ENCODE measurements at regions not wholly inside any gene's neighbourhood (a gene's known extent, or its start where the extent isn't known, plus 50 kb on each side); places are given as distances from the start of the nearest gene placed in this dataset.

DNA sequence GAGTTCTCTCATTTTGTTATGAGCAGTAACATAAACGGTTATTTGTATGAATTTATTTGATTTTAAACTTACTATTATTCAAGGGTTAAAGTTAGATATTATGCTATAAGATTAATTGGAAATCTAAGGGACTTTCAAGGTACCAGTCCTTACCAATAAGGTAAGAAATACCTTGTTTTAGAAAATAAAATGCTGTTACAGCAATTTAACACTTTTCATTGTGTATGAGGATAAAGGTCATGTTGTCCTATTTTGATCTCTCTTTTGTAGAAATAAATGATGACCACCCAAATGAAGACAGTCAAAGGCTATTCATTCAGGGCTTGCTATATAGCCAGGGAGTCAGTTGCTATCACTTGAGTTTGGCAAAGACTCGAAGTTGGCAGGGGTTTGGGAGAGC is 1185.9 kb upstream of the GOT2 start:
- Histone ChIP-seq H3K79me2 (ENCODE audit: control insufficient read depth, insufficient read depth, low read length) (no peaks in the 10 kb centered on the region), H3K4me3 (no peak overlapping the region), H4K20me1 (ENCODE audit: control insufficient read depth, insufficient read depth) (no peaks in the 10 kb centered on the region), H2AFZ (ENCODE audit: control insufficient read depth, low read depth, low read length) (no peak overlapping the region), H3K4me1 (ENCODE audit: control insufficient read depth, insufficient read depth, low read length) (no peaks in the 10 kb centered on the region), H3K4me2 (ENCODE audit: control insufficient read depth, insufficient read depth) (no peak overlapping the region), H3K27ac (ENCODE audit: control insufficient read depth, insufficient read depth) (no peak overlapping the region), H3K36me3 (ENCODE audit: control insufficient read depth in 2 of 2, insufficient read depth in 2 of 2, low read length in 1 of 2) (no peaks in the 10 kb centered on the region), H3K9ac (ENCODE audit: control insufficient read depth, insufficient read depth, low read length) (no peak overlapping the region), H3K9me3 (replicated peaks; ENCODE audit: control insufficient read depth, insufficient read depth, low read length) (no peaks in the 10 kb centered on the region), H3K27me3 (replicated peaks in 1 of 2; ENCODE audit: control insufficient read depth in 2 of 2, insufficient read depth in 2 of 2, low read length in 1 of 2) (no peaks in the 10 kb centered on the region)
- no peak for TF ChIP-seq RB1 (IDR thresholded peaks at IDR 0.05; ENCODE audit: borderline replicate concordance)
- no peak for TF ChIP-seq ZBTB33 (IDR thresholded peaks at IDR 0.05)
- no peak for TF ChIP-seq EZH2 (IDR thresholded peaks at IDR 0.05; ENCODE audit: borderline replicate concordance, control insufficient read depth, low read depth, low read length)
- TF ChIP-seq FOXM1 (IDR thresholded peaks at IDR 0.05; ENCODE audit: low read depth, low read length): no peak
- no peak for TF ChIP-seq SRF (IDR thresholded peaks at IDR 0.05; ENCODE audit: low read depth in 2 of 2, low read length in 2 of 2)
- TF ChIP-seq CHD2 (IDR thresholded peaks at IDR 0.05; ENCODE audit: borderline replicate concordance, low read depth, low read length): no peak
- no peak for TF ChIP-seq ATF7 (IDR thresholded peaks at IDR 0.05; ENCODE audit: low read depth)
- TF ChIP-seq WRNIP1 (IDR thresholded peaks at IDR 0.05; ENCODE audit: borderline replicate concordance, low read depth, low read length): no peak
- FAIRE-seq: no peak
- SMC1A ChIA-PET (ENCODE audit: uncharacterized antibody, unreplicated experiment): no interaction called here
- ATAC-seq: no peak
- WGBS (ENCODE audit: insufficient coverage, insufficient replicate concordance, low lambda C conversion rate, missing lambda C conversion rate): 0% methylated on average over 2 of the region's 2 CpGs
- no peak for DNase-seq (ENCODE audit: low read depth, low spot score)
- CTCF ChIA-PET: no interaction called here
- RAD21 ChIA-PET (ENCODE audit: unreplicated experiment): no interaction called here
- no TSS peak for BruUV-seq (replicated peaks)
- in situ Hi-C loops (cut with MboI): no loop called here
- POLR2A ChIA-PET: no interaction called here
- intact Hi-C loops (cut with micrococcal nuclease; ENCODE audit: unreplicated experiment): no loop called here
